NCI-H2196 treated with DMSO at 0.1 percent for 48 hours (cell line): ENCODE measurements at regions not wholly inside any gene's neighbourhood (a gene's known extent, or its start where the extent isn't known, plus 50 kb on each side); places are given as distances from the start of the nearest gene placed in this dataset.
"Not testable (repeated sequence)": the region's sequence is repeated elsewhere in the genome, so short reads cannot be mapped to it uniquely, and the experiment has no call there.

Experiments used
- DNase-seq: peaks from one replicate; lab custom pipeline; 2025; ENCODE audit not compliant: unreplicated experiment; lab: John Stamatoyannopoulos, UW

GRCh38 chr13:83162493-83162892 lies 719.8 kb downstream of the SLITRK1 start:
- DNase-seq = no peak

GRCh38 chr13:83153848-83154247 lies 728.4 kb downstream of the SLITRK1 start:
- no peak for DNase-seq

- no peak for DNase-seq
Observed at GRCh38 chr13:83151308-83151660, 731.0 kb downstream of the SLITRK1 start.

- DNase-seq = no peak
Observed at GRCh38 chr13:83150616-83151307, 731.5 kb downstream of the SLITRK1 start.

GRCh38 chr13:83136660-83137059 lies 745.6 kb downstream of the SLITRK1 start:
- DNase-seq = no peak

GRCh38 chr13:83125791-83126190 lies 756.5 kb downstream of the SLITRK1 start:
- DNase-seq = no peak

GRCh38 chr13:83121896-83122295 lies 760.4 kb downstream of the SLITRK1 start:
- DNase-seq = no peak

- no peak for DNase-seq
Observed at GRCh38 chr13:83117046-83117445, 765.2 kb downstream of the SLITRK1 start.

- DNase-seq = not testable (repeated sequence)
Observed at GRCh38 chr13:83101574-83102247, 780.6 kb downstream of the SLITRK1 start.

GRCh38 chr13:83100237-83100636 lies 782.0 kb downstream of the SLITRK1 start:
- no peak for DNase-seq

- DNase-seq = no peak
Observed at GRCh38 chr13:83088858-83089257, 793.4 kb downstream of the SLITRK1 start.

GRCh38 chr13:83086948-83087347 lies 795.3 kb downstream of the SLITRK1 start:
- DNase-seq = no peak

GRCh38 chr13:83086088-83086487 lies 796.2 kb downstream of the SLITRK1 start:
- DNase-seq = no peak

GRCh38 chr13:83085186-83085900 lies 796.9 kb downstream of the SLITRK1 start:
- no peak for DNase-seq

- no peak for DNase-seq
Observed at GRCh38 chr13:83077499-83077898, 804.8 kb downstream of the SLITRK1 start.

- not testable (repeated sequence) for DNase-seq
Observed at GRCh38 chr13:83073930-83074329, 808.3 kb downstream of the SLITRK1 start.

GRCh38 chr13:83065108-83065507 lies 817.2 kb downstream of the SLITRK1 start:
- DNase-seq = no peak

- no peak for DNase-seq
Observed at GRCh38 chr13:83057119-83057518, 825.2 kb downstream of the SLITRK1 start.

GRCh38 chr13:83056269-83056668 lies 826.0 kb downstream of the SLITRK1 start:
- no peak for DNase-seq

- no peak for DNase-seq
Observed at GRCh38 chr13:83048419-83048818, 833.9 kb downstream of the SLITRK1 start.

- DNase-seq = no peak
Observed at GRCh38 chr13:83024955-83025594, 857.2 kb downstream of the SLITRK1 start.

- DNase-seq = no peak
Observed at GRCh38 chr13:83024232-83024631, 858.0 kb downstream of the SLITRK1 start.
